ENCODE measurements at regions not wholly inside any gene's neighbourhood (a gene's known extent, or its start where the extent isn't known, plus 50 kb on each side); places are given as distances from the start of the nearest gene placed in this dataset.

GRCh38 chr14:82070753-82071152 is 537.1 kb upstream of the SEL1L start:
- H2AFZ ChIP-seq = no peak overlapping the region; the same call in 1 of the 2 replicates
- H3K27me3 ChIP-seq (ENCODE audit: insufficient read depth) = no peaks in the 10 kb centered on the region
- no peaks in the 10 kb centered on the region for H3K4me1 ChIP-seq (ENCODE audit: insufficient read depth)
- no peak overlapping the region for H3K4me3 ChIP-seq
- no peaks in the 10 kb centered on the region for H3K79me2 ChIP-seq (replicated peaks; ENCODE audit: insufficient read depth)
- H3K4me3 Mint-ChIP-seq = no peak overlapping the region
- H3K27me3 Mint-ChIP-seq (ENCODE audit: insufficient read depth, low read depth, poor library complexity) = peaks cover 2% of the 10 kb centered on the region
- H3K9me2 ChIP-seq (ENCODE audit: insufficient read depth) = peaks cover 6% of the 10 kb centered on the region; the same call in 1 of the 2 replicates
- peaks cover 18% of the 10 kb centered on the region; the same call in 2 of the 3 replicates for H3K36me3 Mint-ChIP-seq (ENCODE audit: low read depth)
- no peaks in the 10 kb centered on the region for H3K4me1 Mint-ChIP-seq
- H4K20me1 ChIP-seq (replicated peaks; ENCODE audit: insufficient read depth) = no peaks in the 10 kb centered on the region
- H3K9me3 Mint-ChIP-seq = peaks cover 86% of the 10 kb centered on the region
- TF ChIP-seq JUNB (IDR thresholded peaks at IDR 0.05; ENCODE audit: unreplicated experiment) = no peak
- DNase-seq (ENCODE audit: low spot score) (no peak), ATAC-seq (no peak)
- H3F3A ChIP-seq (replicated peaks; ENCODE audit: low read depth) = no peaks in the 10 kb centered on the region
- H3K27ac ChIP-seq (ENCODE audit: low read depth) = no peak overlapping the region
- no peaks in the 10 kb centered on the region for H3K36me3 ChIP-seq (ENCODE audit: insufficient read depth)
- H3K27ac Mint-ChIP-seq = no peak overlapping the region
- no peak overlapping the region for H3K4me2 ChIP-seq

- H3K36me3 Mint-ChIP-seq (ENCODE audit: low read depth) = peaks cover 12% of the 10 kb centered on the region; the same call in 2 of the 3 replicates
- Histone ChIP-seq H3K27ac (ENCODE audit: low read depth) (no peak overlapping the region), H3K4me2 (no peak overlapping the region), H3K9me2 (ENCODE audit: insufficient read depth) (0 out of 2 replicates have a peak, but pooled peaks cover 6% of the 10 kb centered on the region), H2AFZ (no peak overlapping the region), H3K4me1 (ENCODE audit: insufficient read depth) (no peaks in the 10 kb centered on the region), H3K79me2 (replicated peaks; ENCODE audit: insufficient read depth) (no peaks in the 10 kb centered on the region), H3K36me3 (ENCODE audit: insufficient read depth) (no peaks in the 10 kb centered on the region), H3K27me3 (ENCODE audit: insufficient read depth) (no peaks in the 10 kb centered on the region), H4K20me1 (replicated peaks; ENCODE audit: insufficient read depth) (no peaks in the 10 kb centered on the region), H3F3A (replicated peaks; ENCODE audit: low read depth) (no peaks in the 10 kb centered on the region), H3K4me3 (no peak overlapping the region)
- ATAC-seq (no peak), DNase-seq (ENCODE audit: low spot score) (no peak)
- TF ChIP-seq EZH2phosphoT487 (IDR thresholded peaks at IDR 0.05; ENCODE audit: unreplicated experiment) = no peak
- no peak for TF ChIP-seq ZNF462 (CRISPR knock-in tag; IDR thresholded peaks at IDR 0.05)
- TF ChIP-seq CREB1 (CRISPR knock-in tag; IDR thresholded peaks at IDR 0.05; ENCODE audit: low read depth) = no peak
- TF ChIP-seq POLR2AphosphoS5 (IDR thresholded peaks at IDR 0.05; ENCODE audit: low read depth) = no peak
- no peak for TF ChIP-seq CTCF (conservative IDR thresholded peaks at IDR 0.05; ENCODE audit: low read depth in 2 of 2)
- no peak for TF ChIP-seq STAT1 (IDR thresholded peaks at IDR 0.05; ENCODE audit: unreplicated experiment)
- no peak for TF ChIP-seq EZH2 (IDR thresholded peaks at IDR 0.05; ENCODE audit: low read depth, unreplicated experiment)
- TF ChIP-seq ZNF114 (CRISPR knock-in tag; IDR thresholded peaks at IDR 0.05) = no peak
- TF ChIP-seq REST (IDR thresholded peaks at IDR 0.05; ENCODE audit: unreplicated experiment) = no peak
- H3K9me3 Mint-ChIP-seq = peaks cover 82% of the 10 kb centered on the region
- no peaks in the 10 kb centered on the region for H3K4me1 Mint-ChIP-seq
- H3K27me3 Mint-ChIP-seq (ENCODE audit: insufficient read depth, low read depth, poor library complexity) = no peaks in the 10 kb centered on the region
- H3K27ac Mint-ChIP-seq = no peak overlapping the region
- H3K4me3 Mint-ChIP-seq = no peak overlapping the region
Measured at GRCh38 chr14:82073547-82073946, 539.9 kb upstream of the SEL1L start.

Measured in GM23338 (cell line).